Sigmoid colon (tissue), 6 donors: ENCODE measurements at regions not wholly inside any gene's neighbourhood (a gene's known extent, or its start where the extent isn't known, plus 50 kb on each side); places are given as distances from the start of the nearest gene placed in this dataset.
"Not testable (repeated sequence)": the region's sequence is repeated elsewhere in the genome, so short reads cannot be mapped to it uniquely, and the experiment has no call there.

Experiments
- DNase-seq: peaks from one replicate; pipeline ENCODE4 v3.0.0-alpha.2; 2019
- H3K27ac ChIP-seq, 4 donors: fragments of 200-600 bp; sonication (generic); one replicate each; pipeline ENCODE4 v1.5.1; 2016 to 2019; ENCODE audit warnings: mild to moderate bottlenecking in 1 of 4
- H3K27me3 ChIP-seq, 3 donors: fragments of 200-600 bp; sonication (generic); one replicate each; pipeline ENCODE4 v1.5.1; 2019; ENCODE audit warnings: mild to moderate bottlenecking in 1 of 3
- H3K36me3 ChIP-seq, 4 donors: fragments of 200-600 bp; sonication (generic); one replicate each; pipeline ENCODE4 v1.5.1; 2016 to 2019
- H3K4me1 ChIP-seq, 4 donors: fragments of 200-600 bp; sonication (generic); one replicate each; pipeline ENCODE4 v1.5.1; 2017 to 2019
- H3K4me3 ChIP-seq, 4 donors: fragments of 200-600 bp; sonication (generic); one replicate each; pipeline ENCODE4 v1.5.1; 2017 to 2019; ENCODE audit warnings: mild to moderate bottlenecking in 2 of 4, moderate library complexity in 1 of 4
- H3K9me3 ChIP-seq, 4 donors: fragments of 200-600 bp in 3 of 4; sonication (generic) in 3 of 4; one replicate each; pipeline versions ENCODE4 v1.5.1 to v1.6.1; 2013 to 2019
- EP300 ChIP-seq, 4 donors: sonication (generic); formaldehyde crosslinking; IDR thresholded peaks; one replicate each; pipeline ENCODE4 v1.6.1; 2017; ENCODE audit warnings: antibody characterized with exemption in 4 of 4
- POLR2A ChIP-seq, 2 donors: fragments of 450-650 bp; IDR thresholded peaks; one replicate each; pipeline ENCODE4 v1.6.1; 2016; ENCODE audit warnings: antibody characterized with exemption in 2 of 2, mild to moderate bottlenecking in 2 of 2, moderate library complexity in 2 of 2
- POLR2AphosphoS5 ChIP-seq, 4 donors: sonication (generic); formaldehyde crosslinking; IDR thresholded peaks; one replicate each; pipeline ENCODE4 v1.6.1; 2017; ENCODE audit warnings: antibody characterized with exemption in 4 of 4
- WGBS, 2 donors: extraction: QIAGEN DNeasy Blood & Tissue Kit; methylation state at CpG; one replicate each; pipeline ENCODE4 v1.1.7; 2013; 5-methylcytosine and 5-hydroxymethylcytosine counted together
- intact Hi-C: fragments of 100-400 bp; cut with DNase I; formaldehyde crosslinking; loops from one replicate; pipeline ENCODE4 v1.15.1; 2023
- TF ChIP-seq, protein P1 (sequence below), 4 experiments: fragments of 450-650 bp in 3 of 4; fragments of 200-600 bp in 1 of 4; IDR thresholded peaks; one replicate each; pipeline ENCODE4 v1.5.1; 2016 to 2019; ENCODE audit warnings: antibody characterized with exemption in 4 of 4, mild to moderate bottlenecking in 3 of 4, moderate library complexity in 2 of 4
- donor health status: healthy with polysubstance abuse.
- donor health status: healthy.

DNA sequence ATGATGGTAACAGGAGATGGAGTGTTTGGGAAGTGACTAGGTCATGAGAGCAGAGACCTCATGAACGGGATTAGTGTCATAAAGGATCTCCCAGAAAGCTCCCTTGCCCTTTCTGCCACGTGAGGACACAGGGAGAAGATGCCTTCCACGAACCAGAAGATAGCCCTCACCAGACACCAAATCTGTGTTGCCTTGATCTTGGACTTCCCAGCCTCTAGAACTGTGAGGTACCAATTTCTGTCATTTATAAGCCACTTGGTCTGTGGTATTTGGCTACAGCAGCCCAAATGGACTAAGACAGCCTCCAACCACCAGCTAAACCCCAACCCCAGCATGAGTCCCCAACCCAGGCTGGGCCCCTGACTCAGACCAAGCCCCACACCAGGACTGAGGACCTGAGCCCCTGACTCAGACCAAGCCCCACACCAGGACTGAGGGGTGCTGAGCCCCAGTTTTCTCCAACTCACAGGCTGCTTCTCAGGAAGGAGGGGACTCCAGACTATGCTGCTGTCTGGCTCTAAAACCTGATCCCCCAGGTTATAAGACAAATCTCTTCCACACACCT lies 54.1 kb downstream of the PTPRS start:
- peaks cover 0 to 43% (median 38%) of the 10 kb centered on the region in 4 donors for H3K4me1 ChIP-seq
- H3K27ac ChIP-seq: peak overlapping the region in 1 of 4 donors; percentile 27
- intact Hi-C loops: no loop called here

DNA sequence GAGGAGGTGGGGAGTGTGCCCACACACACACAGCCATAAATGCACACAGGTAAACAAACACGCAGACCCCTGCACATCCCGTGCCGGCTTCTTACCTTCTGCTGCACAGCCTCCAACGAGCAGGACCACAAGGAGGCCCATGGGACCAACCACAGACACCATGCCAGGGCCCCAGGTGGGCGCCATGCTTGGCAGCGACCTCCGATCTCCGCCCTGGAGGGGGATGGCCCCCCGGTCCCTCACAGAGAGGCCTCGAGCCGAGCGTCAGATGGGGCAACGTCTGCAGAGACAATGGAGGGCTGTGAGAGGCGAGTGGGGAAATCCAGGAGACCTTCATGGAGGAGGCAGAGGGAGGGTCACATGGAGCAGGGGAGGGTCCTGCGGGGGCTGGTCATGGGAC lies 54.7 kb downstream of the PTPRS start:
- TF ChIP-seq POLR2A (IDR thresholded peaks at IDR 0.05) (no peak), POLR2AphosphoS5 (IDR thresholded peaks at IDR 0.05) (no peak), EP300 (IDR thresholded peaks at IDR 0.05) (no peak)
- no peaks in the 10 kb centered on the region for H3K9me3 ChIP-seq
- no peak overlapping the region for H3K27ac ChIP-seq
- peaks cover 0 to 40% (median 36%) of the 10 kb centered on the region in 4 donors for H3K4me1 ChIP-seq
- H3K4me3 ChIP-seq: no peak overlapping the region
- peaks cover 10 to 32% (median 12%) of the 10 kb centered on the region in 4 donors for H3K36me3 ChIP-seq
- intact Hi-C loops: no loop called here
- no peak for DNase-seq
- H3K27me3 ChIP-seq: no peaks in the 10 kb centered on the region
- 78 to 81% methylated on average over 15 of the region's 15 CpGs for WGBS, 2 donors

More for the DNA sequence above, 54.1 kb downstream of the PTPRS start:
- no peak for TF ChIP-seq POLR2A (IDR thresholded peaks at IDR 0.05)
- no peak for TF ChIP-seq POLR2AphosphoS5 (IDR thresholded peaks at IDR 0.05)
- TF ChIP-seq EP300 (IDR thresholded peaks at IDR 0.05): no peak
- TF ChIP-seq, protein P1, sequence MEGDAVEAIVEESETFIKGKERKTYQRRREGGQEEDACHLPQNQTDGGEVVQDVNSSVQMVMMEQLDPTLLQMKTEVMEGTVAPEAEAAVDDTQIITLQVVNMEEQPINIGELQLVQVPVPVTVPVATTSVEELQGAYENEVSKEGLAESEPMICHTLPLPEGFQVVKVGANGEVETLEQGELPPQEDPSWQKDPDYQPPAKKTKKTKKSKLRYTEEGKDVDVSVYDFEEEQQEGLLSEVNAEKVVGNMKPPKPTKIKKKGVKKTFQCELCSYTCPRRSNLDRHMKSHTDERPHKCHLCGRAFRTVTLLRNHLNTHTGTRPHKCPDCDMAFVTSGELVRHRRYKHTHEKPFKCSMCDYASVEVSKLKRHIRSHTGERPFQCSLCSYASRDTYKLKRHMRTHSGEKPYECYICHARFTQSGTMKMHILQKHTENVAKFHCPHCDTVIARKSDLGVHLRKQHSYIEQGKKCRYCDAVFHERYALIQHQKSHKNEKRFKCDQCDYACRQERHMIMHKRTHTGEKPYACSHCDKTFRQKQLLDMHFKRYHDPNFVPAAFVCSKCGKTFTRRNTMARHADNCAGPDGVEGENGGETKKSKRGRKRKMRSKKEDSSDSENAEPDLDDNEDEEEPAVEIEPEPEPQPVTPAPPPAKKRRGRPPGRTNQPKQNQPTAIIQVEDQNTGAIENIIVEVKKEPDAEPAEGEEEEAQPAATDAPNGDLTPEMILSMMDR (IDR thresholded peaks at IDR 0.05): no peak
- Histone ChIP-seq H3K36me3 (peaks cover 10 to 32% (median 12%) of the 10 kb centered on the region in 4 donors), H3K27me3 (no peaks in the 10 kb centered on the region), H3K9me3 (no peaks in the 10 kb centered on the region), H3K4me3 (no peak overlapping the region)
- no peak for DNase-seq
- 77 to 93% methylated on average over 3 of the region's 3 CpGs for WGBS, 2 donors

DNA sequence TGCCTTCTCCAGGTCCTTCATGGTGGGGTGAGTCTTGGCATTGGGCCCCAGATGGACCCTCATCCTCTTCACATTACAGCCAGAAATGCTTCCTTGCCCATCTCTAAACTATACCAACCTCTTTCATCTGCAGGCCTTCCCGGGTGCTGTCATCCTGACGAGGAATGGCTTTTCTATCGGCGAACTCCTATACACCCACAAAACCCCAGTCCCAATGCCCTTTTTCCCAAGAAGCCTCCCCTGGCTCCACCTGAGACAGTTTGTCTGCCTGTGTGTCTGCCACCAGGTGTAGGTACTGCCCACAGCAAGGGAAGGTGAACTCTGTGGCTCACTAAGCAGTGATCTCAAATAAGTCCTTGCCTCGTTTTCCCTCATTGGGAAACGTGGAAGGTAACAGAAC lies 55.3 kb downstream of the PTPRS start:
- H3K27me3 ChIP-seq: no peaks in the 10 kb centered on the region
- H3K9me3 ChIP-seq: no peaks in the 10 kb centered on the region
- 90 to 94% methylated on average over 6 of the region's 6 CpGs for WGBS, 2 donors
- no peak overlapping the region for H3K27ac ChIP-seq
- H3K36me3 ChIP-seq: peaks cover 10 to 32% (median 12%) of the 10 kb centered on the region in 4 donors
- TF ChIP-seq EP300 (IDR thresholded peaks at IDR 0.05): no peak
- TF ChIP-seq, protein P1 (IDR thresholded peaks at IDR 0.05): no peak
- no peak for DNase-seq
- no peak overlapping the region for H3K4me3 ChIP-seq
- intact Hi-C loops: no loop called here
- H3K4me1 ChIP-seq: peaks cover 0 to 36% (median 31%) of the 10 kb centered on the region in 4 donors

DNA sequence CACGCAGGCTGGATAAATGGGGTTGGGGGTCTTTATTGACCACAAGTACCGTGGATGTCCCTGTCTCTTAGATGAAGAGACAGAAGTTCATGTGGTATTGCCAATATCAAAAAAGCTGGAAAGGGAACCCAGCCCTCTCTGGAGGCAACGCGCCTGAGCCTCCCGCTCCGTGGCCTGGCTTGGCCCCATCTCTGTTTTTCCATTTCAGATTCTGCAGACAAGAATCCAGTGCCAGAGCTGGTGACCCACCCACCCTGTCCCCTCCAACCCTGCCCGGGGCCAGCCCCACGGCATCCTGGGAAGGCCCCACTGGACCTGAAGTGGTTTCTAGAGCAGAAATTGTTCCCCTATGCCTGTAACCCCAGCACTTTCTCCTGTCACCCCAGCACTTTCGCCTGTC lies 57.7 kb downstream of the PTPRS start:
- DNase-seq: peak; percentile 80
- WGBS, 2 donors: 84 to 85% methylated on average over 9 of the region's 9 CpGs

DNA sequence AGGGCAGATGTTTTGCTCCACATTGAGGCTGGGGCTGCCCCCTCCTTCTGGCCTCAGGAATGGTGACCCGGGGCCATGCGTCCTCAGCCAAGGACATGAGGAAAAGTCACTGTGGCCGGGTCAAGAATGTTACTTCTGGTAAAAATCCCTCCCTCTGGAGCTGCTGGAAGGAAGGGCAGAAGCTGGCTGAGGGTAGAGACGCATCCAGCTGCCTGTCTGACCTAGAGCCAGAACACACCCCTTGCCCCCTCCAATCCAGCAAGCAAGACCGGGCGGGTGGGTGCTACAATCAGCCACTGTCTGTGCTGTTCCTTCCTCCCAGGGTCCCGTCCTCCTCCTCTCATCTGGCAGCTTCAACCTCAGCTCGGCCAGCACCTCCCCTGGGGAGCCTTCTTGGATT lies 59.0 kb downstream of the PTPRS start:
- H3K27ac ChIP-seq: peak overlapping the region; percentile 52 to 74 (median 66)
- H3K36me3 ChIP-seq: peaks cover 10 to 38% (median 12%) of the 10 kb centered on the region in 4 donors
- WGBS, 2 donors: 52 to 65% methylated on average over 8 of the region's 8 CpGs
- peak; percentile 92 for DNase-seq
- H3K9me3 ChIP-seq: no peaks in the 10 kb centered on the region
- no peaks in the 10 kb centered on the region for H3K27me3 ChIP-seq
- TF ChIP-seq POLR2A (IDR thresholded peaks at IDR 0.05) (no peak), POLR2AphosphoS5 (IDR thresholded peaks at IDR 0.05) (peak in 2 of 4 donors; percentile 18 to 56)
- H3K4me1 ChIP-seq: peaks cover 0 to 12% (median 6%) of the 10 kb centered on the region in 4 donors
- no peak overlapping the region for H3K4me3 ChIP-seq
- intact Hi-C loops: no loop called here

More for the DNA sequence above, 57.7 kb downstream of the PTPRS start:
- H3K4me1 ChIP-seq: peaks cover 0 to 12% (median 8%) of the 10 kb centered on the region in 4 donors
- TF ChIP-seq, protein P1 (IDR thresholded peaks at IDR 0.05): no peak
- TF ChIP-seq POLR2A (IDR thresholded peaks at IDR 0.05) (no peak), POLR2AphosphoS5 (IDR thresholded peaks at IDR 0.05) (no peak), EP300 (IDR thresholded peaks at IDR 0.05) (no peak)
- H3K27me3 ChIP-seq: no peaks in the 10 kb centered on the region
- peaks cover 10 to 36% (median 12%) of the 10 kb centered on the region in 4 donors for H3K36me3 ChIP-seq
- intact Hi-C loops: no loop called here
- no peaks in the 10 kb centered on the region for H3K9me3 ChIP-seq
- H3K27ac ChIP-seq: peak overlapping the region; percentile 36 to 74 (median 66)
- H3K4me3 ChIP-seq: no peak overlapping the region

DNA sequence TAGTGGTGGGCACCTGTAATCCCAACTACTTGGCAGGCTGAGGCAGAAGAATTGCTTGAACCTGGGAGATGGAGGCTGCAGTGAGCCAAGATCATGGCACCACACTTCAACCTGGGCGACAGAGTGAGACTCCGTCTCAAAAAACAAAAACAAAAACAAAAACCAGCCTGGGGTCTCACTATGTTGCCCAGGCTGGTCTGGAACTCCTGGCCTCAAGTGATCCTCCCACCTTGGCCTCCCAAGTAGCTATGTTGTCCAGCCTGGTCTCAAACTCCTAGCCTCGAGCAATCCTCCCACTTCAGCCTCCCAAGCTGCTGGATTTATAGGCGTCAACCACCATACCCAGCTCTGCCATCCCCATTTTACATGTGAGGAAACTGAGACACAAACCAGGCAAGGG lies 64.9 kb downstream of the PTPRS start:
- DNase-seq, H3K4me3 ChIP-seq, H3K27ac ChIP-seq, H3K4me1 ChIP-seq, H3K27me3 ChIP-seq, intact Hi-C loops, H3K9me3 ChIP-seq: not testable (repeated sequence)
- 94 to 95% methylated on average over 4 of the region's 4 CpGs for WGBS, 2 donors
- H3K36me3 ChIP-seq: peaks cover 14 to 57% (median 25%) of the 10 kb centered on the region in 4 donors
